OCI-LY7 (cell line): ENCODE measurements at regions not wholly inside any gene's neighbourhood (a gene's known extent, or its start where the extent isn't known, plus 50 kb on each side); places are given as distances from the start of the nearest gene placed in this dataset.

Experiments used
- BruUV-seq: library from RNA; stranded (reverse); fragments of 400-500 nt; replicated peaks from 2 replicates; lab custom pipeline; 2021; lab: Mats Ljungman, UMichigan
- CTCF ChIA-PET: fragments of 300-600 bp; sonication (Branson Sonifier 250); formaldehyde crosslinking; loops from one replicate; lab custom pipeline; 2022; ENCODE audit warnings: antibody characterized with exemption; ENCODE audit not compliant: unreplicated experiment; lab: Charles Lee
- POLR2A ChIA-PET: fragments of 300-600 bp; sonication (Branson Sonifier 250); formaldehyde crosslinking; loops from one replicate; lab custom pipeline; 2022; ENCODE audit warnings: antibody characterized with exemption; lab: Charles Lee
- DNase-seq: peaks from one replicate; pipeline ENCODE4 v3.0.0-alpha.2; 2015; ENCODE audit warnings: low spot score
- H2AFZ ChIP-seq: fragments of 200-600 bp; sonication (generic), shearing (Covaris generic); 2 replicates; pipeline ENCODE4 v1.6.1; 2014; ENCODE audit warnings: mild to moderate bottlenecking, antibody characterized with exemption, low read length, moderate library complexity
- H3K27ac ChIP-seq: fragments of 200-600 bp; sonication (generic); 2 replicates; pipeline ENCODE4 v1.5.1; 2014; ENCODE audit warnings: mixed run types, low read depth, mild to moderate bottlenecking, moderate library complexity, low read length, inconsistent platforms; ENCODE audit not compliant: poor library complexity, severe bottlenecking
- H3K36me3 ChIP-seq: fragments of 200-600 bp; sonication (generic); 2 replicates; pipeline ENCODE4 v1.6.1; 2014; ENCODE audit warnings: mild to moderate bottlenecking, antibody characterized with exemption, low read length, moderate library complexity, mixed read lengths; ENCODE audit not compliant: insufficient read depth
- H3K4me1 ChIP-seq: fragments of 200-600 bp; sonication (generic); 2 replicates; pipeline ENCODE4 v1.5.1; 2014; ENCODE audit warnings: mild to moderate bottlenecking, low read length; ENCODE audit not compliant: insufficient read depth, poor library complexity, severe bottlenecking
- H3K4me2 ChIP-seq: fragments of 200-600 bp; sonication (generic); 2 replicates; pipeline ENCODE4 v1.6.1; 2014; ENCODE audit warnings: mild to moderate bottlenecking, low read length
- H3K4me3 ChIP-seq: fragments of 200-600 bp; sonication (generic); 2 replicates; pipeline ENCODE4 v1.5.1; 2014; ENCODE audit warnings: mild to moderate bottlenecking, low read depth, low read length; ENCODE audit not compliant: poor library complexity, severe bottlenecking
- H3K79me2 ChIP-seq: fragments of 200-600 bp; sonication (generic); 2 replicates; pipeline ENCODE4 v1.6.1; 2016; ENCODE audit warnings: low read depth, mild to moderate bottlenecking, low read length, moderate library complexity, mixed read lengths; ENCODE audit not compliant: insufficient read depth
- H3K9me2 ChIP-seq: fragments of 200-600 bp; sonication (generic); 2 replicates; pipeline ENCODE4 v1.6.1; 2016; ENCODE audit warnings: mild to moderate bottlenecking, low read length, mixed read lengths; ENCODE audit not compliant: insufficient read depth
- H3K9me3 ChIP-seq: fragments of 200-600 bp; sonication (generic); 2 replicates; pipeline ENCODE4 v1.6.1; 2014; ENCODE audit warnings: mild to moderate bottlenecking, mixed run types, low read length, mixed read lengths
- H4K20me1 ChIP-seq: fragments of 200-600 bp; sonication (generic); 2 replicates; pipeline ENCODE4 v1.6.1; 2014; ENCODE audit warnings: mild to moderate bottlenecking, antibody characterized with exemption, low read length, moderate library complexity, mixed read lengths; ENCODE audit not compliant: insufficient read depth
- EZH2phosphoT487 ChIP-seq: fragments of 200-600 bp; sonication (generic); IDR thresholded peaks from 2 replicates; pipeline ENCODE4 v1.6.1; 2018; ENCODE audit warnings: low read depth, borderline replicate concordance, mild to moderate bottlenecking, mixed run types, antibody characterized with exemption, low read length, moderate library complexity, mixed read lengths
- intact Hi-C: fragments of 100-400 bp; cut with micrococcal nuclease; formaldehyde crosslinking; loops from one replicate; pipeline ENCODE4 v1.10.0; 2022; ENCODE audit not compliant: unreplicated experiment
- TF ChIP-seq, protein P1 (sequence below): fragments of 200-600 bp; sonication (generic); conservative IDR thresholded peaks from 2 replicates; pipeline ENCODE4 v1.5.1; 2014; ENCODE audit warnings: mild to moderate bottlenecking, antibody characterized with exemption, low read length, moderate library complexity, mixed read lengths

DNA sequence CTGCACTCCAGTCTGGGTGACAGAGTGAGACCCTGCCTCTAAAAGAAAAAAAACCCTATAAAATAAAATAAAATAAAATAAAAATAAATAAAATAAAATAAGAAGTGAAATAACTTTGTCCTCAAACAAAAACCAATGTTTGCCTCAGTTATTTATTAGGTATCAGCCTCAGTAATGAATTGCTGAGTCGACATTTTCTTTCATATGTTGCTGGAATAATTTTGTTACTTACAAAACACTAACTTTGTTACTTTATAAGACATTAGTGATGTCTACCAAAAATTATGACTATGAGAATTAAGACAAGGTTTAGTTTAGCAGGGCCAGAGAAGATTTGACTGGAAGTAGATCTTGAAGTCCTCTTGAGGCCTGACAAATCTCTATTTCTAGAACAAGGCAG lies 2074.5 kb upstream of the PCDH20 start:
- no peaks in the 10 kb centered on the region for H3K9me3 ChIP-seq
- TF ChIP-seq EZH2phosphoT487: no peak
- TF ChIP-seq, protein P1, sequence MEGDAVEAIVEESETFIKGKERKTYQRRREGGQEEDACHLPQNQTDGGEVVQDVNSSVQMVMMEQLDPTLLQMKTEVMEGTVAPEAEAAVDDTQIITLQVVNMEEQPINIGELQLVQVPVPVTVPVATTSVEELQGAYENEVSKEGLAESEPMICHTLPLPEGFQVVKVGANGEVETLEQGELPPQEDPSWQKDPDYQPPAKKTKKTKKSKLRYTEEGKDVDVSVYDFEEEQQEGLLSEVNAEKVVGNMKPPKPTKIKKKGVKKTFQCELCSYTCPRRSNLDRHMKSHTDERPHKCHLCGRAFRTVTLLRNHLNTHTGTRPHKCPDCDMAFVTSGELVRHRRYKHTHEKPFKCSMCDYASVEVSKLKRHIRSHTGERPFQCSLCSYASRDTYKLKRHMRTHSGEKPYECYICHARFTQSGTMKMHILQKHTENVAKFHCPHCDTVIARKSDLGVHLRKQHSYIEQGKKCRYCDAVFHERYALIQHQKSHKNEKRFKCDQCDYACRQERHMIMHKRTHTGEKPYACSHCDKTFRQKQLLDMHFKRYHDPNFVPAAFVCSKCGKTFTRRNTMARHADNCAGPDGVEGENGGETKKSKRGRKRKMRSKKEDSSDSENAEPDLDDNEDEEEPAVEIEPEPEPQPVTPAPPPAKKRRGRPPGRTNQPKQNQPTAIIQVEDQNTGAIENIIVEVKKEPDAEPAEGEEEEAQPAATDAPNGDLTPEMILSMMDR: no peak
- intact Hi-C loops: no loop called here
- H3K36me3 ChIP-seq: no peaks in the 10 kb centered on the region
- no peaks in the 10 kb centered on the region for H3K79me2 ChIP-seq
- no peaks in the 10 kb centered on the region for H3K9me2 ChIP-seq
- no peaks in the 10 kb centered on the region for H3K4me1 ChIP-seq
- no peak overlapping the region for H2AFZ ChIP-seq
- ChIA-PET POLR2A (no interaction called here), CTCF (no interaction called here)
- DNase-seq: no peak
- no TSS peak for BruUV-seq
- H3K4me3 ChIP-seq: no peak overlapping the region
- no peak overlapping the region for H3K27ac ChIP-seq
- no peaks in the 10 kb centered on the region for H4K20me1 ChIP-seq
- no peak overlapping the region for H3K4me2 ChIP-seq

DNA sequence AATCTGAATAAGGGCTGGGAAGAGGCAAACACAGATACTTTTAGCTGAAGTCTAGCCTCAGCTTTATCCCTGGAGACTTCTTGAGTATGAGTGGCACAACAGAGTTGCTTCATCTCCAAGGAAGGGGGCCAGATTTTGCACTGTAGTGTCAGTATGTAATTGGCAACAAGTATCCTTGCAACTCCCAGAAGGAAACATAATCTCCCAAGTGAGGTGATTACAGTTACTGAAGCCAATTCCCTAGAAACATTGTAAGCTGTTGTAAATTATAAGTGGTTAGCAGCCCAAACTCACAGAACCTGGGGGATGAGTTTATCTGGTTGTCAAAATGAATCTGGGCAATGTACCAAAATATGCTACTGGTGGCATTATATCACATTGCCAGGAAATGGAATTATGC lies 2065.7 kb upstream of the PCDH20 start:
- no peak for DNase-seq
- intact Hi-C loops: no loop called here
- Histone ChIP-seq H3K4me1 (no peaks in the 10 kb centered on the region), H3K4me3 (no peak overlapping the region), H3K9me3 (no peaks in the 10 kb centered on the region), H3K27ac (no peak overlapping the region), H3K79me2 (no peaks in the 10 kb centered on the region), H3K9me2 (no peaks in the 10 kb centered on the region), H4K20me1 (no peaks in the 10 kb centered on the region), H2AFZ (no peak overlapping the region), H3K4me2 (no peak overlapping the region), H3K36me3 (no peaks in the 10 kb centered on the region)
- no TSS peak for BruUV-seq
- TF ChIP-seq, protein P1: no peak
- TF ChIP-seq EZH2phosphoT487: no peak
- POLR2A ChIA-PET: interaction anchor here (1.2 kb wide), 1 partner anchor 11 kb away, joined by 3 read pairs; no protein-coding TSS in a partner anchor
- CTCF ChIA-PET: no interaction called here

DNA sequence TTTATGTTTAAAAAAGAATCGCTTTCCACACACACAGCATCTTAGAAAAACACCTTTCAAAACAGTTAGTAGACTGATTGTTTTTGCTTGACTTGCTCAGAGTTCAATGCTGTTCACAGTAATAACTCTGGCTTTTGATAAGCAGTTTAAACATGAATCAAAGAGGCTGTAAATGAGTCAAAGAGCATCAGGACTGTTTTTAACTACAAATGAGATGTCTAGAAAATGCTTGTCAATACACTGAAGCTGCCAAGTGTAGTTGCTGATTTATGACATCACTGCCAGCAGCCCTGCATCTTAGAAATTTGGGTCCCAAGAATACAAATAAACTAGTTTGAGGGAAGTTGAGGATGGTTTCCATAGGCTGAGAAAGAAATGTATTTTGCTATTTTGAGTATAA lies 2057.1 kb upstream of the PCDH20 start:
- ChIA-PET CTCF (no interaction called here), POLR2A (no interaction called here)
- no peaks in the 10 kb centered on the region for H3K9me2 ChIP-seq
- intact Hi-C loops: no loop called here
- H3K27ac ChIP-seq: no peak overlapping the region
- H3K4me3 ChIP-seq: no peak overlapping the region
- H3K79me2 ChIP-seq: no peaks in the 10 kb centered on the region
- no peaks in the 10 kb centered on the region for H4K20me1 ChIP-seq
- H3K36me3 ChIP-seq: no peaks in the 10 kb centered on the region
- no peak overlapping the region for H2AFZ ChIP-seq
- no peaks in the 10 kb centered on the region for H3K9me3 ChIP-seq
- TF ChIP-seq EZH2phosphoT487: no peak
- TF ChIP-seq, protein P1: no peak
- no peaks in the 10 kb centered on the region for H3K4me1 ChIP-seq
- DNase-seq: no peak
- H3K4me2 ChIP-seq: no peak overlapping the region
- no TSS peak for BruUV-seq
